Body of pancreas (tissue), 4 donors: ENCODE measurements at regions not wholly inside any gene's neighbourhood (a gene's known extent, or its start where the extent isn't known, plus 50 kb on each side); places are given as distances from the start of the nearest gene placed in this dataset.

Source experiments
- ATAC-seq: fragments of 150-250 bp; one replicate; pipeline ENCODE4 v1.9.1; 2016
- DNase-seq, 4 donors: peaks; one replicate each; pipeline ENCODE4 v3.0.0-alpha.2; 2019
- H3K27ac ChIP-seq, 4 donors: fragments of 200-600 bp; sonication (generic); 1 replicate in 3 of 4; 2 replicates in 1 of 4; pipeline versions ENCODE4 v1.5.1 to v1.6.1; 2016 to 2019; ENCODE audit warnings: mild to moderate bottlenecking in 1 of 4, mixed read lengths in 1 of 4, moderate library complexity in 1 of 4
- H3K27me3 ChIP-seq, 2 donors: fragments of 200-600 bp; sonication (generic); one replicate each; pipeline ENCODE4 v1.6.0; 2016; ENCODE audit warnings: mild to moderate bottlenecking in 1 of 2
- H3K36me3 ChIP-seq, 2 donors: fragments of 200-600 bp; sonication (generic); replicated peaks in 1 of 2; 2 replicates each; pipeline ENCODE4 v1.5.1; 2016; ENCODE audit warnings: low read depth in 2 of 2; ENCODE audit not compliant: insufficient read depth in 1 of 2
- H3K4me1 ChIP-seq: fragments of 200-600 bp; sonication (generic); one replicate; pipeline ENCODE4 v1.6.0; 2016
- H3K4me3 ChIP-seq, 2 donors: fragments of 200-600 bp; sonication (generic); 1 replicate in 1 of 2; 2 replicates in 1 of 2; pipeline ENCODE4 v1.5.1; 2016 to 2019
- H3K9me3 ChIP-seq, 3 donors: fragments of 200-600 bp; sonication (generic); 1 replicate in 2 of 3; 2 replicates in 1 of 3; pipeline ENCODE4 v1.5.1; 2016
- CTCF ChIP-seq, 7 experiments: fragments of 450-650 bp in 4 of 7; fragments of 200-600 bp in 3 of 7; sonication (generic) in 3 of 7; IDR thresholded peaks; one replicate each; pipeline ENCODE4 v1.5.1; 2016 to 2019; ENCODE audit warnings: antibody characterized with exemption in 7 of 7
- POLR2A ChIP-seq, 3 donors: fragments of 450-650 bp; IDR thresholded peaks; one replicate each; pipeline ENCODE4 v1.6.1; 2016; ENCODE audit warnings: antibody characterized with exemption in 3 of 3, mild to moderate bottlenecking in 2 of 3
- WGBS, 2 donors: methylation state at CpG; one replicate each; pipeline ENCODE4 v1.1.5; 2017; 5-methylcytosine and 5-hydroxymethylcytosine counted together
- intact Hi-C: fragments of 100-400 bp; cut with DNase I; formaldehyde crosslinking; loops from one replicate; pipeline ENCODE4 v1.15.1; 2023

DNA sequence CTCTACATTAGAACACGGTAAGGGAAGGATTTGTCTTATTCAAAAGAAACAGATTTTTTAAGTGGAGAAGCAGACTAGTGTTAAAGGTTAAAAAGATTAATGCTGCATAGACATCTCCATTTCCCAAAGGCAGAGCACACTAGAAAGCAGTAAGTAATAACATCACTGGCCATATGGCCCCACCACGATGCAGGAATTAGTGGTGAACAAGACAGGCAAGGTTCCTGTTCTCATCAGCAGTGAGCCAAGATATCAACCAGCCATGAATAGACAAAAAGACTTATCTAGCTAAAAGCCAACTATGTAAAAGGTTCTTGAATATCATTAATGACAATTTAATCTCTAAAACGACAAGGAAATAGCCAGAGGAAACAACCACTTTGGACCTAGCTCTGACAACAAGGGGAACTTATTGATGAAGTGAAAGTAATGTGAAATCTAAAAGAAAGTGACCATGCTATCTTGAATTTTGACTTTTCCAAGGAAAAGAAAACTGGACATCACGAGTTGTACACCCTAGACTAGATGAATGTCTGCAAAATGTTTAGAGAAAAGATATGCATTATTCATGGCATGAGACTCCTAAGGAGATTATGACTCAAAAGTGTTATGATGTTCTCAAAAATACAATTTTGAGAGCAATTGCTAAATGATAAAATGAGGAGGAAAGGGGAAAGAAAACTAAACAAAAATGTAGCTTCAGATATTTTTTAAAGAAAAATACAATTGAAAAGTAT is 157.9 kb upstream of the STXBP5 start:
- 51 to 54% methylated on average over 4 of the region's 4 CpGs for WGBS, 2 donors
- no peak overlapping the region for H3K27ac ChIP-seq
- no peaks in the 10 kb centered on the region for H3K9me3 ChIP-seq
- intact Hi-C loops: no loop called here
- TF ChIP-seq POLR2A (IDR thresholded peaks at IDR 0.05): no peak
- TF ChIP-seq CTCF (IDR thresholded peaks at IDR 0.05): no peak
- H3K27me3 ChIP-seq: no peaks in the 10 kb centered on the region
- DNase-seq (no peak), ATAC-seq (no peak)
- H3K4me1 ChIP-seq: no peaks in the 10 kb centered on the region
- H3K36me3 ChIP-seq: no peaks in the 10 kb centered on the region
- no peak overlapping the region for H3K4me3 ChIP-seq

- 92% methylated on average over 3 of the region's 3 CpGs for WGBS, 2 donors
- no peaks in the 10 kb centered on the region for H3K27me3 ChIP-seq
- no peak overlapping the region for H3K4me3 ChIP-seq
- intact Hi-C loops: no loop called here
- DNase-seq (no peak), ATAC-seq (no peak)
- no peaks in the 10 kb centered on the region for H3K36me3 ChIP-seq
- H3K4me1 ChIP-seq: no peaks in the 10 kb centered on the region
- no peaks in the 10 kb centered on the region for H3K9me3 ChIP-seq
- H3K27ac ChIP-seq: no peak overlapping the region
- no peak for TF ChIP-seq POLR2A (IDR thresholded peaks at IDR 0.05)
Observed at GRCh38 chr6:147048930-147049329, 155.3 kb upstream of the STXBP5 start.

GRCh38 chr6:147053311-147053921 is 150.8 kb upstream of the STXBP5 start:
- H3K4me3 ChIP-seq: no peak overlapping the region
- H3K27me3 ChIP-seq: no peaks in the 10 kb centered on the region
- TF ChIP-seq CTCF (IDR thresholded peaks at IDR 0.05) (no peak), POLR2A (IDR thresholded peaks at IDR 0.05) (no peak)
- H3K27ac ChIP-seq: no peak overlapping the region
- H3K9me3 ChIP-seq: no peaks in the 10 kb centered on the region
- H3K4me1 ChIP-seq: no peaks in the 10 kb centered on the region
- ATAC-seq: no peak
- no peak for DNase-seq
- H3K36me3 ChIP-seq: no peaks in the 10 kb centered on the region
- 89 to 97% methylated on average over 2 of the region's 2 CpGs for WGBS, 2 donors
- intact Hi-C loops: no loop called here

DNA sequence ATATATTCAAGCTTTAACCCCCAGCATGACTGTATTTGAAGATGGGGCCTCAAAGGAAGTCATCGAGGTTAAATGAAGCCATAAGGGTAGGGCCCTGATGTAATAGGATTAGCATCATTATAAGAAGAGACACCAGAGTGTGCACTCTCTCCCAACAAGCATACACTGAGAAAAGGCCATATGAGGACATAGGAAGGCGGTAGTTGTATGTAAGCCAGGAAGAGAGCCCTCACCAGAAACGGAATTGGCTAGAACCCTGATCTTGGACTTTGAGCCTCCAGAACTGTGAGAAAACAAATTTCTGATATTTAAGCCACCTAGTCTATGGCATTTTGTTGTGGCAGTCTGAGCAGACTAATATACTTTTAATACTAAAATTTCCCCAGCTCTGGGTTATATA is 150.1 kb upstream of the STXBP5 start:
- DNase-seq: no peak
- ATAC-seq: no peak
- no peak for TF ChIP-seq CTCF (IDR thresholded peaks at IDR 0.05)
- no peak for TF ChIP-seq POLR2A (IDR thresholded peaks at IDR 0.05)
- H3K27ac ChIP-seq: no peak overlapping the region
- H3K36me3 ChIP-seq: no peaks in the 10 kb centered on the region
- 72 to 73% methylated on average over 3 of the region's 3 CpGs for WGBS, 2 donors
- H3K4me3 ChIP-seq: no peak overlapping the region
- H3K27me3 ChIP-seq: no peaks in the 10 kb centered on the region
- H3K9me3 ChIP-seq: no peaks in the 10 kb centered on the region
- intact Hi-C loops: no loop called here
- peaks cover 5% of the 10 kb centered on the region for H3K4me1 ChIP-seq

DNA sequence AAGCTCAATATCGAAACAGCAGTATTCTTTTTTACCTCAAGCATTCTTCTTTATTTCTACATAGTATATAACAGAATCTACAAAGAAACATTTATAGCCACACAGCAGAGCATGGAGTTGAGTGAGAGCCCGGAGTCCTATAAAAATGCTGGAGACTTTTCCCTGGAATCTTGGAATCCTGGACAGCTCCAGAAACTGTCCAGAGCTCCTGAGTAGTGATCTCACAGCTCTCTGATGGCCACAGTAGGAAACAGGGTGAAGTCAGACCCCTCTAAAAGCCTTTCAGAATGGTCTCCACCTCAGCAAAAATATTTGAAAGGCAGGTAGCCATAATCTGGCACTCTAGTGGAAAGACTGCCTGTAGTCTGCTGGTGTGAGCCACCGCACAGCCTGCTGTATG is 149.3 kb upstream of the STXBP5 start:
- Histone ChIP-seq H3K4me3 (no peak overlapping the region), H3K4me1 (peaks cover 6% of the 10 kb centered on the region), H3K27ac (no peak overlapping the region), H3K9me3 (no peaks in the 10 kb centered on the region), H3K27me3 (no peaks in the 10 kb centered on the region), H3K36me3 (no peaks in the 10 kb centered on the region)
- WGBS, 2 donors: 95% methylated on average over 3 of the region's 3 CpGs
- ATAC-seq (no peak), DNase-seq (no peak)
- TF ChIP-seq CTCF (IDR thresholded peaks at IDR 0.05): no peak
- TF ChIP-seq POLR2A (IDR thresholded peaks at IDR 0.05): no peak
- intact Hi-C loops: no loop called here
